ENCODE measurements at regions not wholly inside any gene's neighbourhood (a gene's known extent, or its start where the extent isn't known, plus 50 kb on each side); places are given as distances from the start of the nearest gene placed in this dataset.
"Not testable (repeated sequence)": the region's sequence is repeated elsewhere in the genome, so short reads cannot be mapped to it uniquely, and the experiment has no call there.

DNA sequence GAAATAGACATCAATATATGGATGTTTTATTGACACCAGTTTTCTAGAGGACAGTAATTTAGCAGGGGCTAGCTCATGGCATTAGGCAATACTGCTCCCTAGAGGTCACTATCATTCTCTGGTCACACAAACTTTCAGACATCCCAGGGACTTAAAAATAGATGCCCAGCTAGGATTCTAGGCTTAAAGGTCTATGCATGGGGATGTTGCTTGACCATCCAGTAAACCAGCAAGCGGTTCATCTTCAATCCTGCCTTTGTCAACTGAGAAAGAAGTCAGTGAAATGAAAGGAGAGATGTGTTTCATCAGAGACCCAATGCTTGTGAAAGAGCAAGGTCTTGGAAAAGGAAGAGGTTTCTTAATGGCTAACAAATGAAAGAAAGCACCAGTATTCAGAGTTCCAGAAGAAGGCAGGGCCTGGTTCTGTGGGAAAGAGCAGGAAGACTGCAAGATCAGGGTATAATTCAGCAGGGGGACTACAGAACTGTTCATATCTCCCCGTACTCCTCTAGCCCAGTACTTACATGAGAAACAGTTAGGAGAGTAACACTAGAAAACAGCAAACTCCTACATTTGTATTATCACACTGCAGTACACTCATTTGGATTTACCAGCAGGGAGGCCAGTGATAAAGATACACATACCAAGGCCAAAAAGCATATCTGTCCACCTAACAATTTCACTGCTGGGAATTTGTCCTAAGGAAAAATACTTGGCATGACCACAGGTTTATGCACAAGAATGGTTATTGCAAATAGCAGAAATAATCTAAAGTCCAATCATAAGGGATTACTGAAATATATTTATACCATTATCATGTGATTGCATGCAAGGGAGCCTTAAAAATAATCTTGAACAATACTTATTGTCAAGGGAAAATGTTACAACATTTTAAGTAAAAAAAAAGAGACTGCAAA lies 151.4 kb upstream of the LAMA2 start:
- DNase-seq = peak; percentile 23 to 36

DNA sequence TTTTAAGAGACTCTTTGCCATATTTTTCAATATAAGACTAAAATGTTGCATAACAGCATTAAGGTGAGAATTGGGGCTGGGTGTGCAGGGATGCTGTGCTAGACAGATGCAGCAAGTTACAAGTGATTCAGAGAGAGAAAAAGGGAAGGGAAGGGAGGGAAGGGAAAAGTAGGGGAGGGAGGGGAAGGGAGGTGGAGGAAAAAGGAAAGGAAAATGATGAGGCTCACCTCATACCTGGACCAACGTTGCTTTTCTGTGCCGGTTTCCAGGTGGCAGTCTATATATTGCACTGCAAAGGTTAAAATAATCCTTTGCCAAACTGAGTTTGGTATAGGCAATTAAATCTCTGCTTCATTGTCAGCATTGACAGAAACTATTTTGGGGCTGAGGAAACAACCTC lies 155.4 kb upstream of the LAMA2 start:
- no peak for DNase-seq

DNA sequence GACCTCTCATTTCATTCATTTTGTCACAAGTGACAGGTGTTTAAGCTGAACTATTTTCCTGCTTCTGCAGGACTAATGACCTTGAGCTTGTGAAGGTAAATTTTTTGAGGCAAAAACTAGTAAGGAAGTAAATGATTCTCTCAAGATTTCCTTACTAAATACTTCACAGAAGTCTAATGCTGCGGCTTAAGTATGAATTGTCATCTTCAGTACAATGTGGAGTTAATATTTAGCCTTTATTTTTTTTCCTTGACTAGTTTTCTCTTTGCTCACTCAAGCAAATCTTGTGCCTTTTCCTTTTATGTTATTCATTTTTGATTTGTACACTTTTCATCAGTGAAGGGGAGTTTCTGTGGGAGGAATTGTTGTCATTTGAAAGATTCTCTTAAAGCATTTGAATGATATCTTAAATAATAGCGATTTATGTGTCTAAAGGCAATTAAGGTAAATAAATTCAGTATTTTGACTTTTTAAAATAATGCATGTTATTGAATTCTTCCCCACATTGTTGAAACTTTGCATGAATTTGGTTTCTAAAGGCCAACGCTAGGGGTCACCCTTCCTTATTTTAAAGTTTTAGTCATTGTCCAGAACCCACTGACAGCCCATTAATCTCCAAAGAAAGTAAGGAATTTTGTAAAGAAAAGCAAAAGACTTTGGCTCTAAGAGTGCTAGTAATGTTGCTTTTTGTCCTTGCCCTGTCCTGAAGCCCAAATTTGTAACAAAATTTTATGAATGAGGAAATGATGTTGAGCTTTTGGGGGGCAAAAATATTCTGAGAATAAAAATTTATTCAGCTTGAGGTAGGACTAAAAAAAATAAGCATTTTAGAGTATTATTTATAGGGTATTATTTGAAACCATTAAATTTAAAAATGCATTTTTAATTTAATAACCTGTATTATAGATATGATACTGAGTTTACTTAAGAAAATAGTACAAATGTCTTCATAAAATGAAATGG lies 157.4 kb upstream of the LAMA2 start:
- DNase-seq = peak; percentile 30 to 35

DNA sequence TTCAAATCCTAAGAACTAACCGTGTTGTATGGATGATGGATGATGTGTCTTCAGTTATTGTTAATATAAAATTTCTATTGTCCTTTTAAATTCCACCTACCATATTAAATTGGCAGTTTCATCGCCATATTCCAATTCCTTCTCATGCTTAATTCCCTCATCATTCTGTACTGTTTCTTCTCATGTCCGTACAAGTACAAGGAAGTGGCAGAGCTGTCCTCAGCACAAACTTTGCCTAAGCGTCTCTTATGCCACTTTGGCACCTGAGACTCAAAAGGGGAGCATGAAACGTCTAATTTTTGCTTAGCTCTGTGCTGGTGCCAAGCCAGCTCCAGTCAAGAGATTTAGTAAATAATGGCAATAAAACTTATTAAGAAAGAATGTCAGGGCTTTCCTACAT lies 158.2 kb upstream of the LAMA2 start:
- no peak for DNase-seq

DNA sequence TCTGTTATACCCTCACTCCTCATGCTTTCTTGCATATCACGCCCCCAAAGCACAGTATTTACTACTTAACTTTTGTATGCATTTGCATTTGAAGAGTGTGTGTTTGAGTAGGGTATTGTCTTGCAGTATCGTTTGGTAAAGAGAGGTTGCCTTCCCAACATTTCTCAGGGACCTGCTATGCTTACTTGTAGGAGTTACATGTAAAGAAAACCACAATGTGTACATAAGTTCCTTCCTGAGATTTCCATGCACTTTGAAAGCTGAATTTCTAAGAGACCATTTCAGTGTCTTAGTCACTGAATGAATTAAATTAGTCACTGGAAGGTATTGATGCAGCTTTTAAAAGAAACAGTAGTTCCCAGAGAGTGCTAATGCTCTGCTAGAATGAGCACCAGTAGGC lies 159.3 kb upstream of the LAMA2 start:
- DNase-seq = no peak

DNA sequence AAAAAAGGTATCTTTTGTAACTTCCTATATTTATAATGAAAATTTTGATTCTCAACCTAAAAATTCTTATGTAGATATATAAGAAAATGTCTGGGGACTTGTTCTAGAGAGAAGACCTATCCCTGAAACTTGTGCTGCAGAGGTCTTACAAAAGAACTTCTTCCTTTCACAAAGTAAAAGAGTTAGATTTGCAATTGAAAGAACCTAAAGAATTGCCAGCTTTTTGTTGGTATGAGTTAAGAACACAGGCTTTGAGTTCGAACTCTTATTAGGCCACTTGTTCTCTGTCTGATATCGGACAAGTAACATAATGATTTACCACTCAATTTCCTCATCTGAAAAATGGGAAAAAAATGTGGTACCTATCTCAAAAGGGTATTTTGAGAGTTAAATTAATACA lies 162.0 kb upstream of the LAMA2 start:
- DNase-seq = no peak

DNA sequence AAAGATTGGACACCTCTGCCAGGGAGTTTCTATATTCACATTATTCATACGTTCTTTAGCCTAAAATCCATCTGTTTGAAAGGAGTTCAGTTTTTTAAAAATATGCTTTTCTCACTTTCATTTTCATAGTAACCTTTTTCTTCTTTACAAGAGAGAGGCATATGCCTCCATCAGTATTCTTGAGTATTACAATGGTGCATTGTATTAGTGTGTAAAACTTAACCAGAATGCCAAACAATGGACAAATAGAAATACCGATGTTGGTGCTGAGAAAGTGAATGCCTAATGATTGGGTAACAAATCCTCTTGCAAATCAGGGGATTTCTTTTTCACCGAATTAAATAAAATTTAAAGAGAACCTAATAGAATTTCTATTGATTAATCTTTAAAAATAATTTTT lies 163.2 kb upstream of the LAMA2 start:
- DNase-seq = no peak

DNA sequence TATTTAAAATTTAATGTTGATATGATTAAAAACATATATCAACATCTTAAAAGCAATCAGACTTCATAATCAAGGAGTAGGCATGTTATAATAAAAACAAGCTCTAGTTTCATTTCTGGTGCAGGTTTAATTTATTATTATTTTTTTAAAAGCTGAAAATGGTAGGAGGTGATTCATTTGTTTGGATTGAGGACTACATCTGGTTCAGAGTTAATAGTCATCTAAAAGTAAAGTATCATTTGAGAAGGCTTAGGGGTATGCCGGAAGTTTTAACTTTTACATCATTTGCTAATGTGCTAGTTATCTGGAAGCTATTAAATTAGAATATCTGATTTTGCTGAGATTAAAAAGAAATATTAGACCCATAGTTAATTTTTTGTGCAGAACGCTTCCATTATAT lies 169.5 kb upstream of the LAMA2 start:
- no peak for DNase-seq

DNA sequence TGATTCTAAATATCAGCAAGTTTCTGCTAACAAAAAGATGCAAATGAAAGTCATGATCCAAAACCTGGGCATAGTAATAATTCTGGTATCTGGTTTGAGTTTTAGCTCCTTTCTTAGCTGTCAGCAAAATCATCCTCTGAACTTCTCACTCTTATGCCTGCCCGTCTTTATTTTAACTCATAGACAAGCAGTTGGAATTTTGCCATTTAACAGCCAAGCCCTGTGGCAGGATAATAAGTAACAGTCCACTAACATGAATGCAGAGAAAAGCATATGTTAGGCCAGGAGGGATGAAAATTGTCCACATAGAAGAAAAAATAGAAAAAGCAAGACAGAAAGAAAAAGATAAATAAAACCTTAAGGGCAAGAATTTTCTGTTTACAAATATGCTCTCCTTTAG lies 170.0 kb upstream of the LAMA2 start:
- no peak for DNase-seq

DNA sequence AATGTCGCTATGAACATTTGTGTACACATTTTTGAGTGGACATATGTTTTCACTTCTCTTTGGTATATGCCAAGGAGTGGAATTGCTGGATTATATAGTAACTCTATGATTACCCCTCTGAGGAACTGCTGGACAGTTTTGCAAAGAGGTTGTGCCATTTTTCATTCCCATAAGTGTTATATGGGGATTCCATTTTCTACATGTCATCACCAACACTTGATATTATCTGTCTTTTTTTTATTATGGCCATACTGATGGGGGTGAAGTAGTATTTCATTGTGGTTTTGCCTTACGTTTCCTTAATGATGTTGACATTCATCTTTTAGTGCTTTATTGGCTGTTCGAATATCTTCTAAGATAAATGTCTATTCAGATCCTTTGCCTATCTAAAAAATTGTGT lies 171.8 kb upstream of the LAMA2 start:
- no peak for DNase-seq

DNA sequence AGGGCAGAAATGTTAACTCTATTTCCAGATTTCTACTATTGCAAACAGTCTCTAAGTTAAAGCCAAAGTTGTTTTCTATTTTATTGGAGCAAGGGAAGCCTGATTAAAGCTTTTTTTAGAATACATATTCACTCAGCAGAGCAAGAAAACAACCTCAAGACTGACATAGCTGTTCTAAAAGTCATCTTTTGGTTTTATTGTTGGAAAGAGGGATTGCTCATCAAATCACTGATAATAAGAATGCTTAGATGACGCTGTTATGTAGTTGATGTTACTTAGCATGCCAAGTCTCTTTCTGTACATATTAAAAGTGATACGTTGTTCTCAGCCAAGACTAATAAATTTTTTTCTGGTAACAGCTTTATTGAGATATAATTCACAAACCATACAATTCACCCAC lies 172.6 kb upstream of the LAMA2 start:
- DNase-seq = no peak

DNA sequence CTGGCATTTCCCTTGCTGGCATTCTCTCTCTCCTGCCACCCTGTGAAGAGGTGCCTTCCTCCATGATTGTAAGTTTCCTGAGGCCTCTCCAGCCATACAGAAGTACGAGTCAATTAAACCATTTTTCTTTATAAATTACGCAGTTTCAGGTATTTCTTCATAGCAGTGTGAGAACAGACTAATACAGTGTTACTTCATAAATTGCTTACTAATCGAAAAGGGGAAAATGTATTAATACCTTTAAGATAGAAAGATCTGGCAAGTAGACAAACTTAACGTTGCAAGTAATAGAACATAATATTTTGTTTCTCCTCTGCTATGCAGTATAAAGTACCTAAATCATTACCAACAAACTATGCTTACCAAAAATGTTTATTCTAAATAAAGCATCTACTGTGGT lies 178.3 kb upstream of the LAMA2 start:
- no peak for DNase-seq

DNA sequence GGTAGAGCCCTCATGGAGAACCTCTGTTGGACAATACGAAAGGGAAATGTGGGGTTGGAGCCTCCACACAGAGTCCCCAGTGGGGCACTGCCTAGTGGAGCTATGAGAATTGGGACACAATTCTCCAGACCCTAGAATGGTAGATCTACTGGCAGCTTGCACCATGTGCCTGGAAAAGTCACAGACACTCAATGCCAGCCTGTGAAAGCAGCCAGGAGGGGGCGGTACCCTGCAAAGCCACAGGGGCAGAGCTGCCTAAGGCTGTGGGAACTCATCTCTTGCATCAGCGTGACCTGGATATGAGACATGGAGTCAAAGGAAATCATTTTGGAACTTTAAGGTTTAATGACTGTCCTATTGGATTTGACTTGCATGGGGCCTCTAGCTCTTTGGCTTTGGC lies 179.1 kb upstream of the LAMA2 start:
- DNase-seq = not testable (repeated sequence)

DNA sequence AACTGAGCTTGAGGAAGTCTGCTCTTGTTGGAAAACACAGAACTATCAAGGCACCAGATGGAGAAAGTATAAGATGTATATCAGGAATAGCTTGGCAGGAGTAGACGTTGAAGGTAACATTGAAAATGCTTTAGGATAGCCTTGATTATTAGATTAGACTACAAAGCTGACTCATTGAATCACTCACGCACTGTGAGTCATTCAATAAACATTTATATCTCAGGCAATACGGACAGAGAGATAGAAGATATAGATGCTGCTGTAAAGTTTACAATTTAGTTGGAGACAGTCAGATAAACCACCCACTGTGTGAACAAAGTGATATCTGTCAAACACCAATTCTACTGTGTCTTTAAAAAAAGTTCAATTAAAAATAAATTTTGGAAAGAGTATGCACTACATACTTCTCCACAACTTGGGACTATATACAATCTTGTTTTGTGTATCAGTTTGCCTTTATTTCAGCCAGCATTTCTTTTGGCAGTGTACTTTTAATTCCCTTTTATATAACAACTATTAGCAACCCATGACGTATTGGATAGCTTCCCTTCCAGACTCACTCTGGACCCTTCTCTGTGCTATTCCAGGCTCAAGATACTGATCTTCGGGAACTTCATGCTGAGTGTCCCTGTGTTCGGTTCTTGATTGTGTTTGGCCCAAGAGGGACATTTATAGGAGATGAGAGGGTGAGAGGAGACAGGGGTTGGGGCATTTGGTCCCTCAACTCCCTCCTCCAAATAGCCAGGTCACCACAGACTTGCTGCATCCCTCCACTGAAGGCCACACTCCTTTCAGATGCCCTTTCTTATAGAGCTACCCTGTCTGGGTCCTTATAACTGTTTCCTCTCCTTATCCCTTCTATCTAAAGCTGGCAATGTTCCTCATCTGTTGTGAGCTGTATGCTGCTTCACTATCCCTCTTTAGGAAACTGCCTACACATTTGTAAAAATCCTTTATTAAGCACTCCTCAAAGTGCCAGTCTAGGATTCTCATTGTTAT lies 176.6 kb upstream of the PTPRK start:
- DNase-seq = no peak

DNA sequence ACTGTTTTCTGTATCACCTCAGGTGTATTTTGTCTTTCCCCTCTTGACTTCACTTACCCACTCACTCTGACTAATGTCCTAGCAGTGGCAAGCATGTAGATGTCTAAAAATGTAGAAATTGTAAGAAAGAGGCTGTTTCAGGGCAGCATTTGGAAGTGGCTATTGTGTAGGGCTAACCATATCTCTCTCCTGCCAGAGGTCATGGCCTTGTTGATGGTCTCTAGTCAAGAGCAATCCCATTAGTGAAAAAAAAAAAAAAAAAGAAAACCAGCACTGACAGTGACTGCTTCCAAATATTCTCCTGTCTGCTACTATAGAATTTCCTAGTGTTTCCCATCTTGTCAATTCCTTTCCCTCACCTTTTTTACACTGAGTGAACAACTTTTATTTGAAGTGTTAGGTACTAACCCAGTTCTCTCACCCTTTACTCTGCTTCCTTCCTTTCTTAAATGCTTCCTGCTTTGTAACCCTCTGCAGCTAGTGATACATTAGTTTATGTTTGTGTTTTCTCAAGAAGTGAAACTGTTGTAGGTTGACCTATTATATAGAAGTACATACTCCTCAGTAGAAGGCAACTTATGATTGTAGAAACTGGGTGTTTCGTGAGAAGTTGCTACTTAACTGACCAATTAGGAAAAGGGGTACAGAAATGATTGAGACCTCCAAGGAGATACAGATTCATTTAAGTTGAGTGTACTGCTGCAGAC lies 174.1 kb upstream of the PTPRK start:
- no peak for DNase-seq

DNA sequence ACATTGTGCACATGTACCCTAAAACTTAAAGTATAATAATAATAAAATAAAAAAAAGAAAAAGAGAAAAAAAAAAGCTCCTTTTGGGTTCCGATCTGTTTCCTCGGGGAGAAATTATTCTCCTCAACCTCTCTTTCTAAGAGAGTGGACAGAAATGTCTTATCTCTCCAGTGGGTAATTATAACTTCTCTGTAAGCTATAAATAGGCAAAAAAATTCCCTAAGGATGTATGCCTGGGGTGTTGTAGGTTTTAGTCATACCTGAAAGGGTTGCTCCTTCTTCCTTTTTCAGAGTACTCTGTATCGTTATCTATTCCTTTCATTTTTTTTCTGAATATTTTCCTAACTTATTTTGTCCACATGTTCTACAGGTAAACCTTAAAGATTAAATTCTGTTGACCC lies 169.7 kb upstream of the PTPRK start:
- no peak for DNase-seq

DNA sequence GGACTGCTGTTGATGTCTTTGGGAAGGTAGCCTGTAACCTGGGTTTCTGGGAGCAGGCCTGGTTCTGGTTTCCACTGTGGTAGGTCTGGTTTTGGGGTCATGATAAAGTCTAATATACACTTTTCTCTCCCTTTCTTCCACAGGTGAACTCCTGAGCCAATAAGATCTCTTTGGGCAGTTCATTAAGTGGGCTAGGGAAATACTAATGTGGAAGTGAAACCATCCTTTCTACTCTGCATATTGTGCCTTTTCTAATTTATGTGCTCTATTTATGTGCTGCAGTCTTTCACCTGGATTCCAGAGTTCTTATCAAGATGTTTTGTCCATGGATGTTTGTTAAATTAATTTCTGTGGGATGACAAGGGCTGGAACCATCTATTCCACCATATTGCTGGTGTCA lies 165.7 kb upstream of the PTPRK start:
- DNase-seq = no peak

DNA sequence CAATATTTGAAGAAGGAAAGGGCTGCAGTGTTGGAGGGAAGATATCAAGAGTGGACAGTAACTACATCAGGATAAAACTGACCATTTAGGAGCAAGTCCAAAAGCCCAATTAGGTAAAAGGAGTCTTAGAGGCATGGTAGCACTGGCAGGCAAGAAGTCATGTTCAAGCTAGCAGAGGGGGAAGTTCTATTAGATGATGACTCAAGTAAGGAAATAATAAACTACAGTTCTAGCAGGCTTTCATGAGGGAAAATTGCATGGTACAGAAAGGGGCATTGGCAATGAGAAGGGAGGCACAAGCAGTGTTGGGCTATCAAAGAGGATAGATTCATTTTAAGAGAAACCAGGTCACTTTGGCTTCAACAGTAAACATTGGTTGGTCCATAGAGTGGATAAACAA lies 156.1 kb upstream of the PTPRK start:
- DNase-seq = no peak

DNA sequence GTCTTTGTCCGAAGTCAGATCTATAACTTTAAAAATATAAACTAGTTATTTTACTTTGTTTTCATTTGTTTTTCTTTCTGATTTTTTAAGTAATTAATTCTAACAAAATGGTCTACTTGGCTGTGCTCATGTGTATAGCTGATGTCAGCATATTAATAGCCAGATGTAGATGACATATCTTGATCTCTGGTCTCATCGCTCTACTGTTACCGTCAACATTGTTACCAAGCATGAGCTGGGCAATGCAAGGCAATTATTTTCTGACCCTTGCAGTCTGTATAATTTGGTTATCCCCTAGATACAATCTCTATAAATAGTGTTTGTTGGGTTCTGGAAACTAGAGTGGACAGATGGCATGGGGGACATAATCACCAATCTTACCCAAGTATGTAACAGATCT lies 151.6 kb upstream of the PTPRK start:
- no peak for DNase-seq

DNA sequence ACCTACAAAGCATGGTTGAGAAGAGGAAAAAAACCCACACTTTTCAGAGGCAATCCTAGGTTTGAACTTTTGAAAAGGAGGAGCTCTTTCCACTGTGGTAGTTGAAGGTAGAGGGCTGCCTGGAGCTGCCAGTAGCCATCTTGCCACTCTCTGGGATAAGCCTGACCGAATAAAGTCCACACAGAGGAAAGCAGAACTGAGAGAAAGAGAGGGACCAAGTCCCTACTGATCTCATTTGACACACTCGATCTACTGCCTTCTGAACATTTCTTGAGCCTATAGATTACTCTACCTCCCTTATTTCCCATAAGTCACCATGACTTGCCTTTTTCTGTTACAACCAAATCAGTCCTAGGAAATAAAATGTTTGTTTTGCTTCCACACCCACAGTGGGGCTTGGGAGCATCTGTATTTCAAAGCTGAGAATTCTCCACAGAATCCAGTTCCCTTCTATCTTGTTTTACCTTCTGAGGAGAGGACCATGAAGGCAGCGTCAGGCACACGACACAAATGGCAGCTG lies 147.0 kb upstream of the PTPRK start:
- no peak for DNase-seq

DNA sequence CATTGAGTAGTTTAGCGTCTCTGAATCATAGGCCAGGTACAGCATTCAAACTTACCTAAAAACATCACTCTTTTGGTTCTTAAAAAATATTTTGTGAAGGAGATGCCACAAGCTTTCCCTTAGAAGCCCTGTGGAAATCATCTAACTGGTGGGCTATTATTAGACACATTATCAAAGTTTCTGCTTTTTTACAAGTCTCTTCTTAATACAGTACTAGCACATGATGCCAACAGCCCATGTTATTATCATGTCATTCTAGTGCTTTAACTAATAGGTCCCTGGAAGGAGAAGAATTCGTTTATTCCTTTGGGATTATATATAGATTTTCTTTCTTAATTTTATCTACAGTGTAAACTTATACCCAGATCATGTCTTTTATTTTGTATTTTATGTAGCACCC lies 146.0 kb upstream of the PTPRK start:
- no peak for DNase-seq

DNA sequence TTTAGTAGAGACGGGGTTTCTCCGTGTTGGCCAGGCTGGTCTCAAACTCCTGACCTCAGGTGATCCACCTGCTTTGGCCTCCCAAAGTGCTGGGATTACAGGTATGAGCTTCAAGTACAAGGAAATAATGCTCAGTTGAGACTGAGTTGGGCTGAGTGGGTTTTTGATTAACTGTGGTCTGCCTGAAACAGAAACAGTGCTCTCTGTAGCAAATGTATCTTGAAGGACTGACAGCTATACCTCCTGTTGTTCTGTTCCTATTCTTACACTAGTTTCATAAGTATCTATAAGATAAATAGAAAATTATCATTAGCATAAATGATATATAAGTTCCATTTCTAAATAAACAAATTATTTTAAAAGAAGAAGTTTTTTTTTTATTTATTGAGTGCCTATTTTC lies 142.8 kb upstream of the PTPRK start:
- no peak for DNase-seq
